ENCODE measurements at regions not wholly inside any gene's neighbourhood (a gene's known extent, or its start where the extent isn't known, plus 50 kb on each side); places are given as distances from the start of the nearest gene placed in this dataset.

DNA sequence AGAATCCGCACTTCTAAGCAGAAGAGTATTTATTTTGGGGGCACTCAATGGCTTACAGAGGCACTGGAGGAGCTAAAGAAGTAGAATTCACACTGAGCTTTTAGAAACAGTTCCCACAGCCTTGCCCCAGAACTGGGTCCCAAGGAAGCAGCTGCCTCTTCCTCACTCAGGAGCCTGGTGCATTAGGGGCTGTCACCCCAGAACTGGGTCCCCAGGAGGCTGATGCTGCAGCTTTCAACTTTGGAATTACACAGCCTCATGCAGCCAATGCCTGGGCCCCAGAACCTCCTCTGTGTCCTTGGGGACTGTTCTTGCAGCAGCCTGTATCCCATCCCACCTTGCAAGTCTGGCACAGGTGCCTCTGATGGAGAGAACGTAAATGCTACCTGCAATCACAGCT, 96.4 kb downstream of the DACT2 start:
- Histone ChIP-seq H3K9me3 (no peaks in the 10 kb centered on the region), H3K36me3 (ENCODE audit: low read depth) (no peaks in the 10 kb centered on the region), H3K4me3 (no peak overlapping the region), H3K4me1 (ENCODE audit: low read depth) (peaks cover 4% of the 10 kb centered on the region)
- ATAC-seq (no peak), DNase-seq (no peak)
- intact Hi-C loops (cut with DNase I, micrococcal nuclease): no loop called here
- TF ChIP-seq CTCF (IDR thresholded peaks at IDR 0.05): no peak

GRCh38 chr6:168222115-168223043, 97.2 kb downstream of the DACT2 start:
- H3K9me3 ChIP-seq: no peaks in the 10 kb centered on the region
- H3K36me3 ChIP-seq (ENCODE audit: low read depth): no peaks in the 10 kb centered on the region
- intact Hi-C loops (cut with DNase I, micrococcal nuclease): no loop called here
- ATAC-seq (no peak), DNase-seq (no peak)
- H3K4me3 ChIP-seq: no peak overlapping the region
- peaks cover 4% of the 10 kb centered on the region for H3K4me1 ChIP-seq (ENCODE audit: low read depth)
- TF ChIP-seq CTCF (IDR thresholded peaks at IDR 0.05): no peak

DNA sequence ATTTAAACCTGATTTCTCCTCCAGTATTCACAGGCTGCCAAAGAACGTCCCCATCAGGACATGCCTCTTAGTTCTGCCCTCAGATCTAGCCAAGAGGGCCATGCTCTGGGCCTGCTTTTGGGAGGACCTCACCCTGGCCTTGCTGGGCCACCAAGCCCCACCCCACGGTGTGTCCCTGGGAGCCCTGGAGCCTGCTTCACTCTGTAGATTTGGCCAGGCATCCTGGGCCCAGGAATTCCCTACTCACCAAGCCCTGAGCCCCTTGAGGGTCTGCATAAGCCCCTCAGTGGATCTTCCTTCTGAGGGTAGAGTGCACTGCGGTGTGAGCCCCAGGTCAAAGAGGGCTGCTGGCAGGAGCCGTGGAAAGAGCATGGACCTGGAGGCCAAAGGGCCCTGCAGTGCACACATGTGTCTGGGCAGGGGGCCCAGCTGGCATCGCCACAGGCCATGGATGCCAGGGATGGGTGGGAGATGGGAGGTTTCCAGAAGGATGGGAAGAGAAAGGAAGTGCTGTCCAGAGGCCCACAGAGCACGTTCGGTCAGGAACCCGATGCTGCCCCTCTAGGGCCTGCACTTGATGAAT, 98.0 kb downstream of the DACT2 start:
- no peak overlapping the region for H3K4me3 ChIP-seq
- no peak for TF ChIP-seq CTCF (IDR thresholded peaks at IDR 0.05)
- no peaks in the 10 kb centered on the region for H3K36me3 ChIP-seq (ENCODE audit: low read depth)
- intact Hi-C loops (cut with DNase I, micrococcal nuclease): no loop called here
- H3K9me3 ChIP-seq: no peaks in the 10 kb centered on the region
- no peak for ATAC-seq
- DNase-seq: no peak
- H3K4me1 ChIP-seq (ENCODE audit: low read depth): peaks cover 4% of the 10 kb centered on the region

DNA sequence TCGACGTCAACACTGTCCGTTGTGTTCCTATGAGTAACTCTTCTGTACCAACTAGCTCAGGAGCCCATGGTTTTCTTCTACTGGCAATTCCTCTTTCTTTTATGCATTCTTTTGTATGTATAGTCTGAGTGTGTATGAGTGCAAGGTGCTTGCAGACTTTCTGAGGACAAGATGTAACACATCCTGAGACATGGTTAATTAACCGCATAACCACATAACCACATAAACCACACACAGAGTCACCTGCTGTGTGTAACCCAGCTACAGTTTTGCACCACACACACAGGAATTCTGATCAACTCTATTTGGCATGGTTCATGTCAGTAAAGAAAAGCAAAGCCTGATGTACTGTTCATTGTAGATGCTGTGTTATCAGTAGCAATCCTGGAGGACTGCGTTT, 98.6 kb downstream of the DACT2 start:
- intact Hi-C loops (cut with DNase I, micrococcal nuclease): no loop called here
- DNase-seq (no peak), ATAC-seq (no peak)

GRCh38 chr6:168219804-168220203, 99.8 kb downstream of the DACT2 start:
- ATAC-seq (no peak), DNase-seq (no peak)
- intact Hi-C loops (cut with DNase I, micrococcal nuclease): no loop called here
- no peaks in the 10 kb centered on the region for H3K4me1 ChIP-seq (ENCODE audit: low read depth)
- H3K36me3 ChIP-seq (ENCODE audit: low read depth): no peaks in the 10 kb centered on the region
- H3K9me3 ChIP-seq: no peaks in the 10 kb centered on the region
- TF ChIP-seq CTCF (IDR thresholded peaks at IDR 0.05): no peak
- no peak overlapping the region for H3K4me3 ChIP-seq

More for the DNA sequence above, 98.6 kb downstream of the DACT2 start:
- Histone ChIP-seq H3K9me3 (no peaks in the 10 kb centered on the region), H3K36me3 (ENCODE audit: low read depth) (no peaks in the 10 kb centered on the region), H3K4me3 (no peak overlapping the region), H3K4me1 (ENCODE audit: low read depth) (peaks cover 4% of the 10 kb centered on the region)
- no peak for TF ChIP-seq CTCF (IDR thresholded peaks at IDR 0.05)
